GM21381 (cell line): ENCODE measurements at regions not wholly inside any gene's neighbourhood (a gene's known extent, or its start where the extent isn't known, plus 50 kb on each side); places are given as distances from the start of the nearest gene placed in this dataset.
"Not testable (repeated sequence)": the region's sequence is repeated elsewhere in the genome, so short reads cannot be mapped to it uniquely, and the experiment has no call there.

Source experiments
- ATAC-seq: cut with Tn5 transposase; IDR thresholded peaks from one replicate; pipeline ENCODE4 v1.9.1; 2021; ENCODE audit warnings: mild to moderate bottlenecking, moderate library complexity; ENCODE audit not compliant: unreplicated experiment

DNA sequence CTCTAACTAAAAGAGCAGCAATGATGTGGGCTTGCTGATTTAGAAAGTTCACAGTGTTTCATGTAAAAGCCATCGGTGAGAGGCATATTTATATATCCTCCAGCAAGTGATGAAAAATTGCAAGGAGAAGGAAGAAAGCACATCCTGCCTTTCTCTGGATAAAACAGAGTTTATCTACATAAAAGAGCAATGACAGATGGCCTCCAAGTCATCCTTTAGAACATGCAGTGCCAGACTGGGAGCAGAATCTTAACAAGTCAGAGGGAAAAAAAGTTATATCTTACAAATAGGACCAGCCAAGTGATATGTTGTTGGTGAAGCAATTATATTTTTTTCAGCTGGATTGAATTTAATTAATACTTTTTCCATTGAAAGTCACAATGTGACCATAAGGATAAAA, 253.8 kb upstream of the MGMT start:
- no peak for ATAC-seq

DNA sequence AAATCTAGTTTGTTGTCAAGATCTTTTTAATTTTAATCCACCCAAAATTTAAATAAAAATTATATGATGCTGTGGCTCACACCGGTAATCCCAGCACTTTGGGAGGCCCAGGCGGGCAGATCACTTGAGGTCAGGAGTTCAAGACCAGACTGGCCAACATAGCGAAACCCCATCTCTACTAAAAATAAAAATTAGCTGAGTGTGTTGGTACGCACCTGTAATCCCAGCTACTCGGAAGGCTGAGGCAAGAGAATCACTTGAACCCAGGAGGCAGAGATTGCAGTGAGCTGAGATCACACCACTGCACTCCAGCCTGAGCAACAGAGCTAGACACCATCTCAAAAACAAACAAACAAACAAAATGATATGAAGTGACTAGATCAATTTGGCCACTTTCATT, 253.0 kb upstream of the MGMT start:
- not testable (repeated sequence) for ATAC-seq

DNA sequence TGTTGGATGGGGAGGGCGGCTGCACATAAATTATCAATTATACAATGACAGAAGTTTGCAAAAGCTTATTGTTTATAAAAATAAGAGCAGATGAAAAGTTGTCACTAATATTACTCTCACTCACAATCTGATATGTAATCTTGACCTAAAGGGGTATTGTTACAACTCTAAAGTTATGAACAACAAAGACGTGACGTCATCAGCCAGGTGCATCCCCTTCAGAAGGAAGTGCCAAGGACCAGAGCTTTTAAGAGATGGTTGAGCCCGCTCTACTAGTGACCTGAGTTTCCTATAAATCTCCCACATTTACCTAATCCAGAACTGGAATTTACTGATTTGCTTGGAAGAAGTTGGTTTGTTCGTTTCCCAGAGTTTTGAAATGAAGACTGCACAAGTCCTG, 247.7 kb upstream of the MGMT start:
- no peak for ATAC-seq

DNA sequence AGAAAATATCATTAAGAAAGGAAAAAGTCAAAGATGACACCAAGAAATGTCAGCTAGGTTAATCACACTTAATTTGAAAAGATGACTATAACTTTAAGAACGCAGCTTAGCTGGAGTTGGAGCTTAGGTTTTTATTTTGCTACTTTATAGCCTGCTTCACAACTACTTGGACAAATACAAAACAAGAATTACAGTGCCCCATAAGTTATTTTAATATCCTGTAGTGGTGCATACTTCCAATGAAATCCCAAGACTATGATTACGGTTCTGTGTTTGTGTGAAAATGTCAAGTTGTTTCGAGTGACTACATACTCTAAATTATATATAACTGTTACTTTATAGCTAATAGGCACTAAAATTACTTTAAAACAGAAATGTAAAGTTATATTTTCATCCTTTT, 244.6 kb upstream of the MGMT start:
- ATAC-seq = no peak

DNA sequence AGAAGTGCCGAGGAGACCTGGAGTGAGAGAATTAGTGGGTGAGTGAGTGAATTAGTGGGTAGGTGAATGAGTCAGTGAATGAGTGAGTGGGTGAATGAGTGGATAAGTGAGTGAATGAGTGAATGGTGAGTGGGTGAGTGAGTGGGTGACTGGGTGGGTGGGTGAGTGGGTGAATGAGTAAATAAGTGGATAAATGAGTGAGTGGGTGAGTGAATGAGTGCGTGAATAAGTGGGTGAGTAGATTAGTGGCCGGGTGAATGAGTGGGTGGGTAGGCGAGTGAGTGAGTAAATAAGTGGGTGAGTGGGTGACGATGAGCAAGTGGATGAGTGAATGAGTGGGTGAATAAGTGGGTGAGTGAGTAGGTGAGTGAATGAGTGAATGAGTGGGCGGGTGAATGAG, 243.7 kb upstream of the MGMT start:
- no peak for ATAC-seq

DNA sequence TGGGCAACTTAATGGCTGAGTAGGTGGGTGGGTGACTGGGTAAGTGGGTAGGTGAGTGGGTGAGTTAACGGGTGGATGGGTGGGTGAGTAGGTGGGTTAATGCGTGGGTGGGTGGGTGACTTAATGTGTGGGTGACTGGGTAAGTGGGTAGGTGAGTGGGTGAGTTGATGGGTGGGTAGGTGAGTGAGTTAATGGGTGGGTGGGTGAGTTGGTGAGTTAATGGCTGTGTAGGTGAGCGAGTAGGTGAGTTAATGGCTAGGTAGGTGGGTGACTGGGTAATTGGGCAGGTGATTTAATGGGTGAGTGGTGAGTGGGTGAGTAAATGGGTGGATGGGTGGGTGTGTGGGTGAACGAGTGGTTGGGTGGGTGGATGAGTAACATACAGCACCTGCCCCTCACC, 243.0 kb upstream of the MGMT start:
- ATAC-seq = no peak

DNA sequence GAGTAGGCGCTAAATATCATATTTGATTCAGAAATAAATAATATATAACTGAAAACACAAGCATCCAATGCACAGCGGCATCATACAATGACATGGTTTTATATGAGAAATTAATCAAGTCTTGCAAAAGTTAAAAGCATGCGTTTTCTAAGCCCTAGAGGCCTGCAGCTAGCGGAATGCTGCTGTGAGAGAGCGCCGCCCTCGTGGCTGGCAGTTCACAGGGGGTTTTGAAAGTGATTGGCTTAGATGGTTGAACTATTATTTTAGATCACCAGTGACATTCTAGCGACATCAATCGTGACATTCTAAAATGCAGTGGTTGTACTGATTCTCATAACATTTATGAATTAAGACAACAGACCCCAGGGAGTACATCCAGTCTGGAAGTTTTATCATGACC, 235.2 kb upstream of the MGMT start:
- ATAC-seq = no peak

DNA sequence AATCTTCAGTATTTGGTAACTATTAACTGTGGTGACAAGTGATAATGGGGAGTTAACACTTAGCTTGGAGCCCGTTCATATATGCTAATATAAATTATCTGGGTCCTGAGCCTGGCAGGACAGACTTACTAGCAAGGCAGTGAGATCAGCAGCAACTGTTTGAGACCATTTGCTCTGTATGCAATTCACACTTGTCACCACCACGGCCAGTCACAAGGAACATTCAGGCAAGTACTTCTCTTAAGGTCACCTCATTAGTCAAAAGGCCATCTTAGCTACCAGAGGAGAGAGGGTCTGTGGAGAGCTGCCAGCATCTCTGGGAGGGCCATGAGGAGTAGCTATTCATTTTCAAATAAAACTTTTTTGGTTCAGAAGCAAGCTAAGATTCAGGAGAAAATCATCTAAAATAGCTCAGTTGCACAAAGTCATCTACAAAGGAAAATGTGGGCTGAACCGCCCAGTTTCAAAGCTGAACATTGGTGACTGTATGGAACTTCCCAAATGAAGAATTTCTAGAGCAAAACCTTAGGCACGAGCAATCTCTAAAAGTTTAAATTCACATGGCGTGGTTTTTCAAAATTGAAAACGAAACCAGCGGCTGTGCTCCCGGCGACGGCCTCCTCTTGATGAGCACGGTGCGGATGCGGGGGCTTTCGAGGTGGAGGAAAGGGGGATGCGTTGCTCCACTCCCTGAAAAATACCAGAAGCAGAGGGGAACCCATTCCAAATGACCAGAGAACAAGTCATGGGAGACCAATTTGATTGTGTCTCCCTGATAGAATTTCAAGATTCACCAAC, 233.5 kb upstream of the MGMT start:
- no peak for ATAC-seq

DNA sequence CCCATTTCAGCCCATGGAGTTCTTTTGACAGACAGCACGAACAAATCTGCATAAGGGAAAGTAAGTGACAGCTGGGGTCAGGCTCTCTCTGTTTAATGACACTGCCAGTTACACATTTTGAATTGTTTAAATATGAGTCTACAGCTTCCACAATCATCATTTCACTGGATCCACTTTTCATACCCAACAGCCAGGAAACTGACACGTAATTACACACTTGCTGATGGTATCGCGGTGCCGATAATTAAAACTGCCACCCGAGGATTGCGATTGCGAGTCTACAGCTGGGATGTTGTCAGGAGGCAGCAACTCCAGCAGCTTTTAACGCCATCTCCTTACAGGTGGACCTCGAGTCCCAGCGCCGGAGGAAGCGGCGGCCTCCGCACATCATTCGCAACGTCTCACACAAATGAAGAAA, 230.8 kb upstream of the MGMT start:
- no peak for ATAC-seq

DNA sequence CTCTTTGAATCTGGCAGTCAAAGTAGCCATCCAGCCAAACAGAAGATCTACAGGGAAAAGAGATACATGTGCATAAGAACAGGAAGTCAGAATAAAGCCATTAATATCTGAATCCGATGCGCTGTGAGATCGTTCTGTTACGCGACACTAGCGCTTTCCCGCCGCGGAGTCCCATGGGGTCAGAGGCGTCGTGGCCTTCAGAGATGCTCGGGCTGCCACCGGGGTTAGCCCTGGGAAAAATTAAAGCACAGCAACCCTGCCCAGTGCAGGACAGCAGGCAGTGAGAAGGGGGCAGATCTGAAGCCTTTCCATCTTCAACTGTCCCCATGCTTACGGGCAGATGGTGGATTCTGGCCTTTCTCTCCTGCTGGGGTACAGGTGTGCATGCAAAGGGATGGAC, 225.6 kb upstream of the MGMT start:
- no peak for ATAC-seq

DNA sequence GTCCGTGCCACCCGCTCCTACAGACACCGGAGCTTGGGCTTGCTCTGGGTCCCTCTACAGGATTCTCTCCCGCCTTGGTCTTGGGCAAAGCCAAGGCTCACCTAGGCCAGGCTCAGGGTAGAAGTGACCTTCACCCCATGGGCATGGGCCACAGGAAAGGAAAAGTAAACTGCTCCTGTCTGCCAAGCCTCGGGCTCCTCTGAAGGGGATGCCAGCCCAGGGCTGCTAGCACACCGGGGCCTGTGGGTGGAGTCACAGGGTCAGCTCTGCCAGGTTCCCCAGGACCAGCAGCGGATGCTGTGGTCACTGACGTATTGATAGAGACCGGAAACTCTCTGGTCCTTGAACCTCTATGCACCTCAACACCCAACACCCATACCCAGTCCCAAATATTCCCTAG, 222.7 kb upstream of the MGMT start:
- no peak for ATAC-seq

DNA sequence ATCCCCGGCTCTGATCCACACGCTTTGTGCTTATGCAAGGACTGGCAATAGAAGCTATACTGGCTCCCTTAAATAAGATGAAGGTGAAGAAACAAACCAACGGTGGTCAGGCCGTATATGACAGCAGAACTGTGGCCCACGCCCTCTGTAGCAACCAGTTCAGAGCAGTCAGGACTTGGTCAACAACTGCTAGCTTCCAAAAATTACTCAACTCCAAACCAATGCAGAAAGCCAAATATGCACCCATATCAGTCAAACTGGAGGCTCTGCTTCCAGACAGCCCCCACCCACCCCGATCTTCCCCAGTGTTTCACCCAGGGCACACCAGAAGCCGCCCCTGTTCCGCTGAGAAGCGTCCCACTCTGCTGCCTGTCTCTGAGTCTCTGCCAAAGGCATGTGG, 222.3 kb upstream of the MGMT start:
- no peak for ATAC-seq

DNA sequence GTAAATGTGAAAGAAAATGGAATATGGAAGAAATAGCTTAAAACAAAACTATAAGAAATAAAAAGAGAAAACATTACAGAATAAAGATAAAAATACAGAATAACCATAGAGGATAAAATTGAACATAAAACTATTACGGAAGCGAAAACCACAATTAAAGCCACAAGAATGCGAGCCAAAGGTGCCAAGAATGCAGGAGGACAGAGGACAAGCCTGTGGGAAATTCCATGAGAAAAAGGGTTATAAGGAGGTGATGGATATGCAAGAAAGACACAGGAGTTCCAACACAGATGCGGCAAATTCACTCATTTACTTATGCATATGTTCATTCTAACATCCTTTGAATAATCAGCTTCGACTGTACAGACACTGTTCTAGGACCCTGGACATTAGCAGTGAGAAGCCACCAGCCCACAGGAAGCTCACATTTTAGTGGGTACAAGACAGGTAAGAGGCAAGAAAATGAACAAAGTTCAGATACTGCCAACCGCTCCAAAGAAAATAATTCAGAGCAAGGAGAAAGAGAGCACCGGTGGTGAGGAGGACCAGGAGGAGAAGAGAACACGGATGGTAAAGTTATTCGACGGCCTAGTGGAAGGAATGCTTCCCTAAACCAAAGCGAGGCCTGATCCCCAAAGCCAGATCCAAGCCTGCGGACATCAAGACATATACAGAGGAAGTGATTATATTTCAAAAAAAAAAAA, 213.7 kb upstream of the MGMT start:
- ATAC-seq = no peak

DNA sequence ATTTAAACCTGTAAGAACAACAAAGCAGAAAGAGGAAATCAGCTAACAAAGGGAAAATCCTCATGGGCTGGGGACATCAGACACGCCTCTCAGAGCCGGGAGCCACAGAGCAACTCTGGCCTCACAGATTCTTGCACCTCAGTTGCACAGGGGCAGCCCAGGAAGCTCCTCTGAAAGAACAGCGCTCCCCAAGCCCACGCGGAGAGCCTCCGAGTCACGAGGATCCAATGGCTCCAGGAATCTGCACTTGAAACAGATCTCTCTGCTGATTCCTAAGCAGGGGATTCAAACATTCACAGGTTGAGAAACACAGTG, 213.2 kb upstream of the MGMT start:
- no peak for ATAC-seq

DNA sequence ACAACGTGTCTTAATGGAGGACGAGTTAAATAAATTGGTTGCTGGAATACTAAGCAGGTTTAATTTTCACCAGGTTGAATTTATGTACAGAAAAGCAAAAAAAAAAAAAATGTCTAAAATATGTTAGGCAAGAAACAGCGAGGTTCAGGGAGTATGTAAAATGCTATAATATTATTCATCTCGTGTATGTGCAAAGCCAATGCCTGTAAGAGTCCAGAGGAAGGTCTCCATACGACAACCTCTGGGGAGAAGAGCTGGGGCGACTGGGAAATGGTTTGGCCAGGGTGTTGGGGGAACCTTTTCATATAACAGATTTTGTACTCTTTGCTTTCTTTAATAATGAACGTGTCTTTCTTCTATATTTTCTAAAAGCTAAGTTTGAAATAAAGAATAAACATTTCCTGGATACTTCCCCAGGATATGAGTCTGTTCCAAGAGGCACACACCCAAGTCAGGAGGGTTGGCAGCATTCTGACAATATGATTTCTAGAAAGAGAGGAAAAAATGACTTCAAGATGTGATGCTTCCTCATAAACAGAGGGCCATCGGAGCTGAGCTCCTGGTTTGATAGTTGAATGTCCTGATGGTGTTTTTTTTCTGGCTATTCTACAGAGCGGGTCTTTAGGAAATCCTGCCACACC, 208.6 kb upstream of the MGMT start:
- no peak for ATAC-seq

DNA sequence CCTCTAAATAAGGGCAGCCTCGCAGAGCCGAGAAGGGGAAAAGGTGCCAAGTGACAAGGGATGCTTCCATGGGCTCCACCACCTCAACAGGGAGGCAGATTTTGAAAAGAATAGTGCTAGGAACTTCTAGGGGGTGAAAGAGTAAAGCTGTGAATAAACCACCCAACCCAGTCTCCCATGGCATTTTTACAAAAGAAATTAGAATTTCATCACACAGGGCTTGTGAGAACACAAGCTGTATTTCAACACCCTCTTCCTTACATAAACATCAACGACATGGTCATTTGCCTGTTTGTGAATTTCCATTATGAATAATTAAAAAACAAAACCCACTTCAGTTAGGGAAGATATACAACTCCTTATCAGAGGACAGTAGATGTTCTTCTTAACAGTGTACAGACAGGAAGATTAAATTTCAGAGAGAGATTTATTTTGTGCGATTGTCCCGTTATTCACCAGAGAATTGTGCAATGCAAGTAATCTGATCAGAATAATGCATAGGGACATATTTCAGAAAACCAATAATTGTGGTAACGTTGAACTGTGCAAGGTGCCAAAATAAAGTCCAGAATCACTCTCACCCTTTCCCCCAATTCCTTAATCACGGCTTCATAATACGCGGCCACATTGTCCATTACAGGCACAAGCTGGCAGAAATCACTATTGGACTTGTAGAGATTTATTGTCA, 207.8 kb upstream of the MGMT start:
- ATAC-seq = no peak

DNA sequence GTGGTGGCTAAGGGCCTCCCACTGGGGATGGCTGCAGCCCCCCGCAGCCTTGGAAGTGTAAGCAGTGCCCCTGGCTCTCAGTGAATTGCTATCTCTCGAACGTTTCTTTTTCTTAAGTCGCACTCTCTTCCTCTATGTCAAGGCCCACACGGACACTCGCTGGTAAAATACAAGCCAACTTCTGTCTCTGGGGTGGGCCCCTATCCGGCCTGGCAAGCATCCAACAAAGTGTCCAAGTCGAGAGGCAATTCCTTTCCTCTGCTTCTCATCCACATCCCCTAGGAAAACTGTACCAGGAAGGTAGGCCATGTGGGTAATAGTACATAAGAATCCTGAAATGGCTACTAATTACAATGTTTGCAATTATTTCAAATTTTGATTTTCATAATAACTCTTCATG, 194.9 kb upstream of the MGMT start:
- no peak for ATAC-seq

DNA sequence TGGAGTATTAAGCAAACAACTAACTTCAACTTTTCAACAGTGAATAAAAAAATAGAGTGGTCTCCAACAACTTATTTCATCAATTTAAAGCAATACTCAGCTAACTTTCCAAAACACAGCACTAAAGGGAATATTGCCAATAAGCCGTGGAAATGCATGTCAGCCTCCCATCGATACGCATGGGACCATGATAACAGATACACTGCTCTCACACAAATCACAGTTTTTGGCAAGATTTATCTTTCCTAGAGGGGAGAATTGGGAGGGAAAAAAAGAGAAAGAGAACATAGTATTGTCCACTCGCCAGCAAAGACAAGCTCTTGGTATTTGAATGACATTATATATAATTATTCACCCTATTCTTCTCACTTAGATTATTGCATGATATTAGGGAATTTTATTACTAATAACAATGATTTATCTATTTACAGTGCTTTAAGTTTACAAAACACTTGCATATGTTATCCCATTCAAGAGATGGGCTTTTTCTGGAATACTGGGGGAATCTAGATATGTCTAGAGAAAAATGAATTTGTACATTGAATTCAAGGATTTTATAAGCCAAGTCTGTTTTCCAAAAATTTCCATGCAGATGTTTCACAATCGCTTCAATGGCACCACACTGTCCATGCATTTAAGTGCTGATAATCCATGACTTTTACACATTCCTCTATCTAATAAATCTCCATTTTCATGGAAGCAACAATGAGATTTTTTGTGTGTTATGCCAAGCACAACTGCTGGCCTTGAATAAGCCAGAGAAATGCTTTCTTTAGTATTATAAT, 194.0 kb upstream of the MGMT start:
- ATAC-seq = no peak

DNA sequence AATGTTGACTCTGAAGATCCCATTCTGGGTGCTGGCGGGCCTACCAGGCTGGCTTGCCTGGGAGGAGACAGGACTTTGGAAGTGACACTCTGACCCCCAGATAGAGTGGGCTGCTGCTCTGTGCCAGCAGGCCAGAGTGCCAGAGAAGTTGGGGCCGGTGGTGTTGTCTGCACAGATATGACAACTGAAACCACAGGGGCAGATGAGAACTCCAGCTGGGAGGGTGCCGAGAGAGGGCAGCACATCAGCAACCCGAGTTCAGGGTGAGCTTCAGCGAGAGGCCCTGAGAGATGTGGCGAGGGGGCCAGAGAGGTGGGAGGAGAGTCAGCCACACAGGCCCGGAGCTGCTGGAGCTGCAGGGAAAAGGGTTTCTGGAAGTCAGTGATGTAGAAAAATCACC, 193.2 kb upstream of the MGMT start:
- no peak for ATAC-seq

DNA sequence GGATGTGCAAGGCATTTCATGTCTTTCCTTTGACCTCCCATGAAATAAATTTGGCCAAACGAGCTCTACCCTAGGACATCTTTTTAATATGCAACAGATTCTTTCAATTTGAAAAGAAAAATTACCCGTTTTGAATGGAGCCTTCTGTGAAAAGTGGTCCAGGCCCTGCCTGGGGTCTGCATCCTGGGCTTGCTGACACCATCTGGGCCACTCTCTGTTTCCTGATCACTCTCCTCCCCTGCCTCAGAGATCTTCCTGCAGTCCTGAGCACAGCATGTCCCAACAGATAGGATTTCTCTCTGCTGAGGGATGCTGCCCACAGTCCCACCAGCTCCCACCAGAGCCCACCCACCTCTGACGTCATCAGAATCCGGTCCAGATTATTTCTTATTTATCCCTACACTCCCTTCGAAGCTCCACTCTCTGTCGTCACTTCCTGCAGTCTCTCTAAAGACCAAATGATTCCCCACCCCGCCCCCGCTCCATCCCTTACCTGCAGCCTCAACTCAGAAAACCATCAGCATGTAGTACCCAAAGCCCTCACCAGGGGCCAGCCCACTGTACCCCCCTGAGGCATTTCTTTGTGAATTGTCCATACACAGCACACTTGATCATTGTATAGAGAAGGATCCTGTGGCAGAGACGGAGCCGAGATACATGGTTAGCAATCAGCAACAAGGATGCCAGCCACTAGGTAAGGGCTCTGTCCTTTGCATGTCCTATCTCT, 192.1 kb upstream of the MGMT start:
- ATAC-seq = no peak
